Right ventricle myocardium inferior (tissue), 1 donor: ENCODE measurements at regions not wholly inside any gene's neighbourhood (a gene's known extent, or its start where the extent isn't known, plus 50 kb on each side); places are given as distances from the start of the nearest gene placed in this dataset.
"Not testable (repeated sequence)": the region's sequence is repeated elsewhere in the genome, so short reads cannot be mapped to it uniquely, and the experiment has no call there.

Experiments used
- ATAC-seq: fragments of 200-7000 bp; cut with Tn5 transposase; one replicate; pipeline ENCODE4 v1.9.1; 2020; ENCODE audit warnings: mild to moderate bottlenecking, moderate library complexity
- DNase-seq: peaks from one replicate; pipeline ENCODE4 v3.0.0; 2021; ENCODE audit errors: missing footprints
- intact Hi-C: fragments of 100-400 bp; cut with DNase I; formaldehyde crosslinking; loops from one replicate; pipeline ENCODE4 v1.11.0; 2022
- donor health status: DM: no; HTN: yes; CAD: no; lungs with severe emphysema.

DNA sequence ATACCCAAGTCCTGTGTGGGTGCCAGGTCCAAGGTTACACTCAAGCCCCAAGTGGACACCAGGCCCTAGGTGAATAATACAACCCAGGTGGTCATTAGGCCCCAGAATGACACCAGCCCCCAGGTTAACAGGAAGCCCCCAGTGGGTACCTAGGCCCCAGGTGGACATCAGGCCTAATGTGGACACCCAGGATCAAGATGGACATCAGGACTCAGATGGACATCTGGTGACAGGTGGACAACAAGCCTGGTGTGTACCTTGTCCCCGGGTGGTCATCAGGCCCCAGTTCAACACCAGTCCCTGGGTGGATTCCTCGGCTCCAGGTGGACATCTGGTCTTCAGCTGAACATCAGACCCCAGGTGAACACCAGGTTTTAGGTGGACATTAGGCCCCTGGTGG lies 1485.4 kb upstream of the TPTE start:
- DNase-seq, result peak; percentile 49
- ATAC-seq, intact Hi-C loops: not testable (repeated sequence)

DNA sequence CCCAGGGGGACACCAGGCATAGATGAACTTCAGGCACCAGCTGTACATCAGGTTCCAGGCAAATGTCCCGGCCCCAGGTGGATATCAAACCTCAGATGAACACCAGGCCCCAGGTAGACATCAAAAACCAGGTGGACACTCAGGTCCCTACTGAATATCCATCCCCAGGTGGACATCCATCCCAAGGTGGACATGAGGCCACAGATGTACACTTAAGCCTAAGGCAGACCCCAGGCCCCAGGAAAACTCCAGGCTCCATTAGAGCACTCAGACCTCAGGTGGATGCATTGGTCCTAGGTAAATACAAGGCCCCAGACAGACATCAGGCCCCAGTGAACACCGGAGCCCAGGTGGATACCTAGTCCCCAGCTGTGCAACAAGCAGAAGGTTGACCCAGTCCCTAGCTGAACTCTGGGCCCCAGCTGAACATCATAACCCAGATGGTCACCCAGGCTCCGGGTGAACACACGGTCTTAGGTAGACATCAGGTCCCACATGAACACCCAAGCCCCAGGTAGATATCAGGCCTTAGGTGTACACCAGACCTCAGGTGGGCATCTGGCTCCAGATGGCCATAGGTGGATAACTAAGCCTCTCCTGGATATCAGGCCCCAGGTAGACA lies 1484.3 kb upstream of the TPTE start:
- ATAC-seq, DNase-seq, intact Hi-C loops: not testable (repeated sequence)

GRCh38 chr21:9037588-9038544 lies 1483.5 kb upstream of the TPTE start:
- ATAC-seq, intact Hi-C loops: not testable (repeated sequence)
- DNase-seq, result peak; percentile 54

DNA sequence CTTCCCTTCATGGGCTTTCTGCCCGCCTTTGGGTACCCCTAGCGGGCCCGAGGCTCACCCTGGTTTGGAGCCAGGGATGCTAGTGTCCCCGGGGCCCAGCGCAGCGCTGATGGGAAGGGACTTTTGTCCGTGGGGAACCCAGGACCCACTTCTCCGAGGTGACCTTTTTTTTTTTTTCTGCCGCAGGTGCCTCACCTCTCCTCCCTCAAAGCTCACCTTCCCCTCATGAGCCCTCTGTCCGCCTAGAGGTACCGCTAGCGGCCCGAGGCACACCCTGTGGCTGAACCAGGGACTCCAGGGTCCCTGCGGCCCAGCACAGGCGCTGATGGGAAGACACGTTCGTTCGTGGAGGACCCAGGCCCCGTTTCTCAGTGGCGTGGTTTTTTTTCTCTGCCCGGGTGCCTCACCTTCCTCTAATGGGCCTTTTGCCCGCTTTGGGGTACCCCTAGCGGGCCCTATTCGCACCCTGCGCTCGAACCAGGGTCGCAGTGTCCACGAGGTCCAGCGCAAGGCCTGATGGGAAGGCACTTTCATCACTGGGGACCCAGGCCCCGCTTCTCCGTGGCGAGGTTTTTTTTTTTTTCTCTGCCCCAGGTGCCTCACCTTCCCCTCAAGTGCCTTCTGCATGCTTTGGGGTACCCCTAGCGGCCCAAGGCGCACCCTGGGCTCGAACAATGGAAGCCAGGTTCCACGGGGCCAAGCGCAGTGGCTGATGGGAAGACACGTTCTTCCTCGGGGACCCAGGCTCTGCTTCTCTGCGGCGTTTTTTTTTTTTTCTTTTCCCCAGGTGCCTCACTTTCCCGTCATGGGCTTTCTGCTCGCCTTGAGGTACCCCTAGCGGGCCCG lies 1481.6 kb upstream of the TPTE start:
- ATAC-seq, result peak; percentile 34
- intact Hi-C loops, result not testable (repeated sequence)

GRCh38 chr21:9040406-9040805 lies 1481.0 kb upstream of the TPTE start:
- DNase-seq, result peak; percentile 15
- intact Hi-C loops, ATAC-seq: not testable (repeated sequence)

More for the DNA sequence above, 1481.6 kb upstream of the TPTE start:
- peak; percentile 53 for DNase-seq

DNA sequence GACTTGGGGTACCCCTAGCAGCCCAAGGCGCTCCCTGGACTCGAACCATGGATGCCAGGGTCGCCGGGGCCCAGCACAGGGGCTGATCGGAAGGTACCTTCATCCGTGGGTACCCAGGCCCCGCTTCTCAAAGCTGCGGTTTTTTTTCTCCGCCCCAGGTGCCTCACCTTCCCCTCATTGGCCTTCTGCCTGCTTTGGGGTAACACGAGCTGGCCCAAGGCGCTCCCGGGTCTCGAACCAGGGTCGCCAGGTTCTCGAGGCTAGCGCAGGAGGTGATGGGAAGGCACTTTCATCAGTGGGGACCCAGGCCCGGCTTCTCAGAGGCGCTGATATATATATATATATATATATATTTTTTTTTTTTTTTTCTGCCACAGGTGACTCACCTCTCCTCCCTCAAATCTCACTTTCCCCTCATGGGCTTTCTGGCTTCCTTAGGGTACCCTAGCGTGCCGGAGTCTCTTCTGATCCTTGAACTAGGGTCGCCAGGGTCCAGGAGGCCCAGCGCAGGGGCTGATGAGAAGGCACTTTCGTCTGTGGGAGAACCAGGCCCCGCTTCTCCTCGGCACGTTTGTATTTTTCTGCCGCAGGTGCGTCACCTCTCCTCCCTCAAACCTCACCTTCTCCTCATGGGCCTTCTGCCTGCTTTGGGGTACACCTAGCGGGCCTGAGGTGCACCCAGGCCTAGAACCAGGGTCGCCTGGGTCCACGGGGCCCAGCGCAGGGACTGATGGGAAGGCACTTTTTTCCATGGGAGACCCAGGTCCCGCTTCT lies 1480.0 kb upstream of the TPTE start:
- DNase-seq, result peak; percentile 45
- intact Hi-C loops, ATAC-seq: not testable (repeated sequence)

GRCh38 chr21:9043089-9043488 lies 1478.3 kb upstream of the TPTE start:
- intact Hi-C loops, result not testable (repeated sequence)
- DNase-seq (peak; percentile 60), ATAC-seq (peak; percentile 52)

- ATAC-seq, intact Hi-C loops, DNase-seq: not testable (repeated sequence)
Measured at GRCh38 chr21:9046870-9047269, 1474.5 kb upstream of the TPTE start.

DNA sequence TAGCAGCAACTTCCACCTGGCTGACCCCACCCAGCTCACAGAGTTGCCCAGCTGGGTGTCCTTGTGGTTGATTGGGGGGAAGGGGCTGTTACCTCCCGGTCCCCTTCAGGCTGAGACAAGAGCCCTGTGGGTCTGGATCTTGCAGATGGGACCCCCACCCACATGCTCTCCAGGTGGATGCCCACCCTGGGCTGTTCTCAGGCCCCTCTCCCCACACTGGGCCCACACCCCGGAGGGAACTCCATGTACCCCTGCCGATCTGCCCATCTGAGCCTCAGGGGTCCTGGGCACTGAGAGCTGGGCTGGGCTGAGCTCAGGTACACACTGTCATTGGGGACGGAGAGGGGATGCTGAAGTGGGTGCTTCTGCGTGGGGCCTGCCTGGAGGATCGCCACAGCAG lies 1453.9 kb upstream of the TPTE start:
- DNase-seq, ATAC-seq, intact Hi-C loops: not testable (repeated sequence)

- ATAC-seq, intact Hi-C loops, DNase-seq: not testable (repeated sequence)
Measured at GRCh38 chr21:9068622-9069021, 1452.8 kb upstream of the TPTE start.

- ATAC-seq, DNase-seq, intact Hi-C loops: not testable (repeated sequence)
Measured at GRCh38 chr21:9070703-9071102, 1450.7 kb upstream of the TPTE start.

GRCh38 chr21:9073010-9073409 lies 1448.4 kb upstream of the TPTE start:
- ATAC-seq, DNase-seq, intact Hi-C loops: not testable (repeated sequence)

GRCh38 chr21:9074772-9075171 lies 1446.6 kb upstream of the TPTE start:
- DNase-seq, intact Hi-C loops, ATAC-seq: not testable (repeated sequence)

GRCh38 chr21:9083091-9083826 lies 1438.1 kb upstream of the TPTE start:
- DNase-seq, intact Hi-C loops, ATAC-seq: not testable (repeated sequence)

GRCh38 chr21:9086299-9086698 lies 1435.1 kb upstream of the TPTE start:
- DNase-seq, ATAC-seq, intact Hi-C loops: not testable (repeated sequence)

- intact Hi-C loops, ATAC-seq, DNase-seq: not testable (repeated sequence)
Measured at GRCh38 chr21:9087816-9088215, 1433.6 kb upstream of the TPTE start.

DNA sequence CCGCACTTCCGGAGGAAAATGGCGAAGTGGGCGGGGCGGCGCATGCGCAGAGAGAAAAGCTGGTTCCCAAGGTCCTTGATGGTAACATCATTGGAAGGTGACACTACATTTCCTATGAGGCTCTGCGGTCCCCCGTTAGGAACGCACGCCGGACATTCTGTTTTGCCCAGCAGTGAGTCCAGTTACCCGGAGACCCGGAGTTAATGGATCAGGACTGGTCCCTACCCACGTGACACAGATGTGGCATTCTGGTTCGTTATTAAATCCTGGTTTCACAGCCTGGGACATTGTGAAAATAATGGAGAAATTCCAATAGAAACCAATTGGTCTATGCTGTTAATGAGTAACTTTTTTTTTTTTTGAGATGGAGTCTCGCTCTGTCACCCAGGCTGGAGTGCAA lies 1391.6 kb upstream of the TPTE start:
- intact Hi-C loops, ATAC-seq, DNase-seq: not testable (repeated sequence)
